ENCODE measurements at regions not wholly inside any gene's neighbourhood (a gene's known extent, or its start where the extent isn't known, plus 50 kb on each side); places are given as distances from the start of the nearest gene placed in this dataset.

GRCh38 chr20:22374066-22374465 is 210.3 kb downstream of the FOXA2 start:
- ChIA-PET POLR2A (no interaction called here), CTCF (interaction anchor here (1.3 kb wide), 1 partner anchor 35 kb away, joined by 3 read pairs; no protein-coding TSS in a partner anchor)
- no peak overlapping the region for H3K4me3 ChIP-seq (ENCODE audit: low read depth, low read length)
- no peak for DNase-seq (ENCODE audit: low read depth)
- no peaks in the 10 kb centered on the region for H3K27me3 ChIP-seq (ENCODE audit: control insufficient read depth, insufficient read depth, low read length)
- no peak for TF ChIP-seq CTCF (IDR thresholded peaks at IDR 0.05; ENCODE audit: insufficient read depth, low read depth, low read length)
- H3K36me3 ChIP-seq (ENCODE audit: control insufficient read depth, insufficient read depth, low read length), result no peaks in the 10 kb centered on the region

DNA sequence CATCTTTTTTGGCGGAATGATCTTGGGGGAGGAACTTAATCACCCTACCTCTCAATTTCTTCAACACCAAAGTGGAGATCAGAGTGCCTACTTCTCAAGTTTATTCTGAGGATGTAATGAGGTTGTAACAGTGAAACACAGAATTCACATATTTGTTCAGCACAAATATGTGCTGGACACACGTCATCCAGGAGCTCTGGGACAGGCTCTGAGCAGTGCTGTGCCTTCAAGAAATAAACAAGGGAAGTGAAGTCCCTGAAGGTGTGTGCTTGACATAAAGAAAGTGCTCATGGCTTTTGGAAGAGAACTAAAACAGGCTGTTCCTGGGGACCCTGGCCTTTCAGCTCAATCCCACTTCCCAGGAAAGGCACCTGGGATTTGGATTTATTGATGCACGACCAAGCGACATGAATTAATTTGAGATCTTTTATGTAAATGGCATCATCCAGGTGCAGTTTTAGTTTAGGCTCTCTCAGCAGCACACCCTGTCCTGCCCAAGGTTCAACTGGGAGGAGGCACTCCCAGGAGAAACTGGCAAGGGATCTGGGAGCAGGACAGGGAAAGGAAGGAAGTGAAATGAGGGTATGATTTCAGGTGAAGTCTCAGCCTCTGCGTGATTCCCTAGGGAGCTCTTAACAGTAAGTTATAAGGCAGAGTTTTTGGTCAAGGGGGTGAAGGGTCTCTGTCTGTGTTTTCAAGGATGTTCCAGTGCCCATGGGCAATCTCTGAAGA is 211.0 kb downstream of the FOXA2 start:
- Histone ChIP-seq H3K36me3 (ENCODE audit: control insufficient read depth, insufficient read depth, low read length) (no peaks in the 10 kb centered on the region), H3K4me3 (ENCODE audit: low read depth, low read length) (no peak overlapping the region), H3K27me3 (ENCODE audit: control insufficient read depth, insufficient read depth, low read length) (no peaks in the 10 kb centered on the region)
- ChIA-PET CTCF (interaction anchor here (1.3 kb wide), 1 partner anchor 34 kb away, joined by 3 read pairs; no protein-coding TSS in a partner anchor), POLR2A (no interaction called here)
- no peak for DNase-seq (ENCODE audit: low read depth)
- TF ChIP-seq CTCF (IDR thresholded peaks at IDR 0.05; ENCODE audit: insufficient read depth, low read depth, low read length), result no peak

DNA sequence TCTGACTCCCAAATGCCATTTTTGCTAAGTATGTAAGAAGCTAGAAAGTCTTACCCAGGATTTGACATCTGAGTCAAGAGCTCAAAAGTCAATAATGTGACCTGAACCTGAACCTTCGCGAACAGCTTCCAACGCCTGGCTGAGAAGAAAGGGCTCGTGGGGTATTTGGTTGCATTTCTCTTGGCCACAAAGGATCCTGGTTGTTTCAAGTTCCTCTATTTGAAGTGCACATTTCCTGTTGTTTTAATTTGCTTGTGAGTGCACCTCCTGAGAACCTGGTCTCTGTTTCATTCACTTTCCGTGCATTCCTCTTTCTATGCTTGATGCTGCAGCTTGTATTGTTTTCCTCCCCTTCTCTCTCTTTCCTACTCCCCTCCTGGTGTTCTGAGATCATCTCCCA is 212.5 kb downstream of the FOXA2 start:
- Histone ChIP-seq H3K27me3 (ENCODE audit: control insufficient read depth, insufficient read depth, low read length) (no peaks in the 10 kb centered on the region), H3K4me3 (ENCODE audit: low read depth, low read length) (no peak overlapping the region), H3K36me3 (ENCODE audit: control insufficient read depth, insufficient read depth, low read length) (no peaks in the 10 kb centered on the region)
- DNase-seq (ENCODE audit: low read depth), result no peak
- TF ChIP-seq CTCF (IDR thresholded peaks at IDR 0.05; ENCODE audit: insufficient read depth, low read depth, low read length), result no peak
- ChIA-PET POLR2A (no interaction called here), CTCF (no interaction called here)

- Histone ChIP-seq H3K36me3 (ENCODE audit: control insufficient read depth, insufficient read depth, low read length) (no peaks in the 10 kb centered on the region), H3K4me3 (ENCODE audit: low read depth, low read length) (no peak overlapping the region), H3K27me3 (ENCODE audit: control insufficient read depth, insufficient read depth, low read length) (no peaks in the 10 kb centered on the region)
- no peak for TF ChIP-seq CTCF (IDR thresholded peaks at IDR 0.05; ENCODE audit: insufficient read depth, low read depth, low read length)
- no peak for DNase-seq (ENCODE audit: low read depth)
- ChIA-PET CTCF (no interaction called here), POLR2A (no interaction called here)
Observed at GRCh38 chr20:22370137-22370536, 214.2 kb downstream of the FOXA2 start.

GRCh38 chr20:22369100-22369499 is 215.3 kb downstream of the FOXA2 start:
- Histone ChIP-seq H3K36me3 (ENCODE audit: control insufficient read depth, insufficient read depth, low read length) (no peaks in the 10 kb centered on the region), H3K27me3 (ENCODE audit: control insufficient read depth, insufficient read depth, low read length) (no peaks in the 10 kb centered on the region), H3K4me3 (ENCODE audit: low read depth, low read length) (no peak overlapping the region)
- DNase-seq (ENCODE audit: low read depth), result no peak
- ChIA-PET CTCF (no interaction called here), POLR2A (no interaction called here)
- no peak for TF ChIP-seq CTCF (IDR thresholded peaks at IDR 0.05; ENCODE audit: insufficient read depth, low read depth, low read length)

Data from BJ (cell line).